Adrenal gland (tissue), 5 donors: ENCODE measurements at regions not wholly inside any gene's neighbourhood (a gene's known extent, or its start where the extent isn't known, plus 50 kb on each side); places are given as distances from the start of the nearest gene placed in this dataset.

ENCODE experiments used
- POLR2A ChIP-seq, 2 donors: fragments of 450-650 bp; IDR thresholded peaks; one replicate each; pipeline ENCODE4 v1.6.1; 2017; ENCODE audit warnings: antibody characterized with exemption in 2 of 2, mild to moderate bottlenecking in 2 of 2, moderate library complexity in 1 of 2
- TF ChIP-seq, protein P1 (sequence below), 6 experiments: fragments of 450-650 bp in 4 of 6; fragments of 200-600 bp in 2 of 6; sonication (generic) in 1 of 6; IDR thresholded peaks; 1 replicate in 5 of 6; 2 replicates in 1 of 6; pipeline versions ENCODE4 v1.5.1 to v1.8.0; 2016 to 2021; ENCODE audit warnings: antibody characterized with exemption in 6 of 6, mild to moderate bottlenecking in 2 of 6, moderate library complexity in 1 of 6
- donor health status: DM: no; HTN: no; CAD: no.

DNA sequence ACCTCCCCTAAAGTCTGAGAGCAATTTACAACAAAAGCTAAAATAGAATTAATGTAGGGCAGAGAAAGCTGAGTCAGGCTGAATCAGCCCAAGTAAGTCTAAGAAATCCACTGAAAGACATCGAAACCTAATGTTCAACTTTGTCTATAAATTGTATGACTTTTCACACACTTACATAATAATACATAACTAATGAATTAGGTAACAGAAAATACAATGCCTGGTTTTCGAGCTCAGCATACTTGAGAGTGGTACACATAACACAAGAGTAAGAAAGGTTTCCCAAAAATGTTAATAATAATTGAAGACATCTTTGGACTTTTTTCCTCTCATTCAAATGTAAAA lies 55.3 kb upstream of the VGLL4 start:
- TF ChIP-seq, protein P1, sequence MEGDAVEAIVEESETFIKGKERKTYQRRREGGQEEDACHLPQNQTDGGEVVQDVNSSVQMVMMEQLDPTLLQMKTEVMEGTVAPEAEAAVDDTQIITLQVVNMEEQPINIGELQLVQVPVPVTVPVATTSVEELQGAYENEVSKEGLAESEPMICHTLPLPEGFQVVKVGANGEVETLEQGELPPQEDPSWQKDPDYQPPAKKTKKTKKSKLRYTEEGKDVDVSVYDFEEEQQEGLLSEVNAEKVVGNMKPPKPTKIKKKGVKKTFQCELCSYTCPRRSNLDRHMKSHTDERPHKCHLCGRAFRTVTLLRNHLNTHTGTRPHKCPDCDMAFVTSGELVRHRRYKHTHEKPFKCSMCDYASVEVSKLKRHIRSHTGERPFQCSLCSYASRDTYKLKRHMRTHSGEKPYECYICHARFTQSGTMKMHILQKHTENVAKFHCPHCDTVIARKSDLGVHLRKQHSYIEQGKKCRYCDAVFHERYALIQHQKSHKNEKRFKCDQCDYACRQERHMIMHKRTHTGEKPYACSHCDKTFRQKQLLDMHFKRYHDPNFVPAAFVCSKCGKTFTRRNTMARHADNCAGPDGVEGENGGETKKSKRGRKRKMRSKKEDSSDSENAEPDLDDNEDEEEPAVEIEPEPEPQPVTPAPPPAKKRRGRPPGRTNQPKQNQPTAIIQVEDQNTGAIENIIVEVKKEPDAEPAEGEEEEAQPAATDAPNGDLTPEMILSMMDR (IDR thresholded peaks at IDR 0.05), result no peak
- TF ChIP-seq POLR2A (IDR thresholded peaks at IDR 0.05), result no peak
